Heart right ventricle (tissue), 16 donors: ENCODE measurements at regions not wholly inside any gene's neighbourhood (a gene's known extent, or its start where the extent isn't known, plus 50 kb on each side); places are given as distances from the start of the nearest gene placed in this dataset.

Experiments used
- ATAC-seq, 8 donors: fragments of 200-7000 bp; cut with Tn5 transposase; one replicate each; pipeline ENCODE4 v1.9.1; 2020; ENCODE audit warnings: mild to moderate bottlenecking in 8 of 8, moderate library complexity in 8 of 8, moderate number of reproducible peaks in 1 of 8
- DNase-seq, 2 donors: peaks; one replicate each; pipeline ENCODE4 v3.0.0-alpha.2; 2020
- H3K27ac ChIP-seq, 10 donors: fragments of 200-600 bp; sonication (generic) in 2 of 10; one replicate each; pipeline versions ENCODE4 v1.5.0 to v1.8.0; 2020 to 2022; ENCODE audit warnings: mild to moderate bottlenecking in 3 of 10
- H3K27me3 ChIP-seq, 7 donors: fragments of 200-600 bp; one replicate each; pipeline ENCODE4 v1.8.0; 2021 to 2022; ENCODE audit warnings: mild to moderate bottlenecking in 2 of 7
- H3K36me3 ChIP-seq, 9 donors: fragments of 200-600 bp; sonication (generic) in 1 of 9; one replicate each; pipeline versions ENCODE4 v1.5.0 to v1.8.0; 2020 to 2022; ENCODE audit warnings: mild to moderate bottlenecking in 2 of 9
- H3K4me1 ChIP-seq, 9 donors: fragments of 200-600 bp; sonication (generic) in 1 of 9; one replicate each; pipeline versions ENCODE4 v1.5.0 to v1.8.0; 2020 to 2022; ENCODE audit warnings: mild to moderate bottlenecking in 4 of 9
- H3K4me3 ChIP-seq, 10 donors: fragments of 200-600 bp; sonication (generic) in 2 of 10; one replicate each; pipeline versions ENCODE4 v1.5.0 to v1.8.0; 2020 to 2022; ENCODE audit warnings: mild to moderate bottlenecking in 7 of 10, moderate library complexity in 2 of 10
- H3K9me3 ChIP-seq, 11 donors: fragments of 200-600 bp in 10 of 11; sonication (generic) in 2 of 11; one replicate each; pipeline versions ENCODE4 v1.5.0 to v1.8.0; 2013 to 2022; ENCODE audit warnings: mild to moderate bottlenecking in 2 of 11, control low read depth in 1 of 11, moderate library complexity in 1 of 11
- WGBS, 2 donors: extraction: QIAGEN DNeasy Blood & Tissue Kit; methylation state at CpG; one replicate each; pipeline ENCODE4 v1.1.7; 2013; ENCODE audit warnings: inconsistent platforms in 1 of 2; 5-methylcytosine and 5-hydroxymethylcytosine counted together
- intact Hi-C, 10 donors: fragments of 100-400 bp; cut with DNase I; formaldehyde crosslinking; loops; one replicate each; pipeline versions ENCODE4 v1.11.1 to v1.14.2; 2022
- TF ChIP-seq, protein P1 (sequence below), 9 donors: fragments of 200-600 bp; sonication (generic) in 2 of 9; IDR thresholded peaks; one replicate each; pipeline versions ENCODE4 v1.5.0 to v1.8.0; 2021 to 2022; ENCODE audit warnings: antibody characterized with exemption in 9 of 9, mild to moderate bottlenecking in 5 of 9, moderate library complexity in 1 of 9
- donor health status: Arrhythmogenic right ventricular cardiomyopathy.
- donor health status: ischemic (EF 13 %, LVEDD 7.1; RV severe dilation, severe dysfunction).
- donor health status: healthy with polysubstance abuse.
- donor health status: DM: no; HTN: yes; CAD: no.
- donor health status: DM: no; HTN: no; CAD: no.
- donor health status: ischemic (EF 25% LVEDD 6.9; RV normal size, moderate dysfunction).
- donor health status: ischemic (EF 25% LVEDD 5.7; RV mildly dilated, moderate dysfunction).
- donor health status: healthy.
- donor health status: DM: yes; HTN: yes; CAD: no.
- donor health status: Ischemic cardiomyopathy.
- donor health status: ischemic (EF 35%, LVEDD 5.7; RV mildly dilated, moderate dysfunction).
- donor health status: nonischemic (EF 11% LVEDD 7.7; RV severe dilation, severe dysfunction).
- donor health status: DM: yes; HTN: yes; CAD: no.
- donor health status: PGD.
- donor health status: ischemic (EF 29% LVEDD 5.4; RV normal size, mild dysfunction).
- donor health status: nonischemic (EF 23%, LVEDD 6.1; RV moderate dilation, normal function).

DNA sequence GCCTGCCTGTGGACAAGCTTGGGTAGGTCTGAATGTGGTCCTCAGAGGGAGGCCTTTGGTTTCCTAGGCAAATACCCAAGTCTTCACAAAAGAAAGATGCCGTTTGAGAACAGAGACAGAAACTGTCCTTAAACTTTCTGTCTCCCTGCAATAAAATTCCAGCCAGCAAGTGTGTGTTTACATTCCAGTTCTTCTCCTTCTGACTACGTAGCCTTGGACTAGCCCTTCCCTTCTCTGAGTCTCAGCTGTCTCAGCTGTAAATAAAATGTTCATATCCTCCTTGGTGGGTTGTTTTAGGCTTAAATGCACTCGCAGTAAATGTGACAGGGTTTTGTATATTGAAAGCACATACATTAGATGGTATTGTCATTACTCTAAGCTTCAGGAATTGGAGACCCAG, 561.2 kb upstream of the MKI67 start:
- Histone ChIP-seq H3K27ac (no peak overlapping the region), H3K4me3 (no peak overlapping the region), H3K36me3 (no peaks in the 10 kb centered on the region), H3K27me3 (peaks cover 0 to 31% (median 0%) of the 10 kb centered on the region in 7 donors), H3K4me1 (peaks cover 0 to 5% (median 0%) of the 10 kb centered on the region in 9 donors), H3K9me3 (no peaks in the 10 kb centered on the region)
- intact Hi-C loops: no loop called here
- no peak for ATAC-seq
- DNase-seq: no peak
- WGBS, 2 donors: 80 to 81% methylated on average over 3 of the region's 3 CpGs
- TF ChIP-seq, protein P1, sequence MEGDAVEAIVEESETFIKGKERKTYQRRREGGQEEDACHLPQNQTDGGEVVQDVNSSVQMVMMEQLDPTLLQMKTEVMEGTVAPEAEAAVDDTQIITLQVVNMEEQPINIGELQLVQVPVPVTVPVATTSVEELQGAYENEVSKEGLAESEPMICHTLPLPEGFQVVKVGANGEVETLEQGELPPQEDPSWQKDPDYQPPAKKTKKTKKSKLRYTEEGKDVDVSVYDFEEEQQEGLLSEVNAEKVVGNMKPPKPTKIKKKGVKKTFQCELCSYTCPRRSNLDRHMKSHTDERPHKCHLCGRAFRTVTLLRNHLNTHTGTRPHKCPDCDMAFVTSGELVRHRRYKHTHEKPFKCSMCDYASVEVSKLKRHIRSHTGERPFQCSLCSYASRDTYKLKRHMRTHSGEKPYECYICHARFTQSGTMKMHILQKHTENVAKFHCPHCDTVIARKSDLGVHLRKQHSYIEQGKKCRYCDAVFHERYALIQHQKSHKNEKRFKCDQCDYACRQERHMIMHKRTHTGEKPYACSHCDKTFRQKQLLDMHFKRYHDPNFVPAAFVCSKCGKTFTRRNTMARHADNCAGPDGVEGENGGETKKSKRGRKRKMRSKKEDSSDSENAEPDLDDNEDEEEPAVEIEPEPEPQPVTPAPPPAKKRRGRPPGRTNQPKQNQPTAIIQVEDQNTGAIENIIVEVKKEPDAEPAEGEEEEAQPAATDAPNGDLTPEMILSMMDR (IDR thresholded peaks at IDR 0.05): no peak

DNA sequence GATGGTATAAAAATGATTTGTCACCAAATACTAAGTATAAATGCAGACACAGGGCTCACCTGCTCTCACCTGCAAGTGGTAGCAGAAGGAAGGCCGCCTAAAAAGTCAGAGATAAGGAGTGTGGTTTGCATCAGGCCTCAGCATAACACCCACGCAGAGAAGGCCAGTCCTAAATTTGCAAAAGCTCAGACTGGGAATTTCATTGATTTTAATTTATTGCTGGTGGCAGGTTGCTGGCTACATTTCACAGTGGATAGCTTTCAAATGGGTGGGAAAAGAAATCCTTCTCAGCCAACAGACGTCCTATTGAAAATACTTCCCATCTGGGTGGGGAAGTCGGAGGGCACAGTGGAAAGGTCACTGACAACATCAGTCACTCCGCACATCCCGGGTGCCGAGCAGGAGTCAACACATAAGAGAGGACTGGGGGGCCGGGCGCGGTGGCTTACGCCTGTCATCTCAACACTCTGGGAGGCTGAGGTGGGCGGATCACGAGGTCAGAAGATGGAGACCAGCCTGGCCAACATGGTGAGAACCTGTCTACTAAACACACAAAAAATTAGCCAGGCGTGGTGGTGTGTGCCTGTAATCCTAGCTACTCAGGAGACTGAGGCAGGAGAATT, 561.8 kb upstream of the MKI67 start:
- DNase-seq: no peak
- no peak for ATAC-seq
- H3K9me3 ChIP-seq: no peaks in the 10 kb centered on the region
- TF ChIP-seq, protein P1 (IDR thresholded peaks at IDR 0.05): no peak
- no peaks in the 10 kb centered on the region for H3K36me3 ChIP-seq
- WGBS, 2 donors: 85 to 89% methylated on average over 14 of the region's 14 CpGs
- peaks cover 0 to 5% (median 0%) of the 10 kb centered on the region in 9 donors for H3K4me1 ChIP-seq
- no peak overlapping the region for H3K27ac ChIP-seq
- intact Hi-C loops: no loop called here
- H3K4me3 ChIP-seq: no peak overlapping the region
- peaks cover 0 to 29% (median 0%) of the 10 kb centered on the region in 7 donors for H3K27me3 ChIP-seq

DNA sequence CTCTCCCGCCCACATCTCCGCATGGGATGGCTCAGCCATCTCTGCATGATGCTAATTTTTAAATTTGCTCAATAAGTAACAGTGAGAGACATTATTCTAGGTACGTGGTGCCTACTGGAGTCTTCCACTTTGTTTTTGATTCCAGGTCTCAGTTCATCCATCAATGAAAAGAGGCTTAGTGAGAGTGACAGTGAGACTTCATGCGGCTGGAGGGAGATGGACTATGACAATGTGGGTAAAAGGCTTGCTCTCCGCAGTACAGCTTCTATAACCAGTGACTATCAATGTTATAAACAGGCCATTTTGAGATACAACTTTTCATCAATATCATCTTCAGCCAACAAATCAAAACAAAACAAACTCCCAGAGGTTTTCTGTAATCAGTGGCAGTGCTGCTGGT, 563.4 kb upstream of the MKI67 start:
- ATAC-seq: no peak
- no peaks in the 10 kb centered on the region for H3K4me1 ChIP-seq
- H3K9me3 ChIP-seq: no peaks in the 10 kb centered on the region
- H3K36me3 ChIP-seq: no peaks in the 10 kb centered on the region
- 85 to 87% methylated on average over 5 of the region's 5 CpGs for WGBS, 2 donors
- DNase-seq: no peak
- H3K27me3 ChIP-seq: peaks cover 0 to 37% (median 0%) of the 10 kb centered on the region in 7 donors
- no peak overlapping the region for H3K4me3 ChIP-seq
- no peak overlapping the region for H3K27ac ChIP-seq
- TF ChIP-seq, protein P1 (IDR thresholded peaks at IDR 0.05): no peak
- intact Hi-C loops: no loop called here

DNA sequence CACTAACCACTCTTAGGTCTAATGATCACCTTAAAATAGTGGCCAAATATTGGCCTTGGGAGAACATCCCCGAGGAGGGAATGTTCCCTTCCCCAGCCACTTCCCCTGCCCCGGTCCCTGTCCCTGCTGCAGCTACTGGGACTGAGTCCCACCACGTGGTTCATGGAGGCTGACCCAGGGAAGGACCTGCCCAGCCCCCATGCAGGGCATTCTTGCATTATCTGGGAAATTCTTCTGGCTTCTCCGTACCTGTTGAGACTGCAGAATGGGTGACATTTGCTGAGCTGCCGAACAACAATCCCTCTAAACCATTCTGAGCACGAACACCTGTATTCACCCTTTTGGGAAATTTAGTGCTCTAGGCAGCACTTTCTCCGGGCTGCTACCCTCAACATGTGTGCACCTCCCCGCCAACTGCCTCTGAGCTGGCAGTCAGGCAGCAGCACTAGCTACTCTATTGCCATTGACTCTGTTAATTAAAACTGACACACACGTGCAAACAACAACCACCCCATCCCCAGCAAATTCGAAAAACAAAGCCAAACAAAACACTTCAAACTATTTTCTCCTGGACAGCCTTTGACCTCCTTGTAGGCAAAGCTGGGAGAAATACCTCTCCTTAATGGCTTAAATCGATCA, 567.4 kb upstream of the MKI67 start:
- no peaks in the 10 kb centered on the region for H3K36me3 ChIP-seq
- no peak for ATAC-seq
- H3K27ac ChIP-seq: no peak overlapping the region
- no peaks in the 10 kb centered on the region for H3K4me1 ChIP-seq
- H3K4me3 ChIP-seq: no peak overlapping the region
- H3K27me3 ChIP-seq: peaks cover 0 to 27% (median 14%) of the 10 kb centered on the region in 7 donors
- 65 to 68% methylated on average over 11 of the region's 11 CpGs for WGBS, 2 donors
- TF ChIP-seq, protein P1 (IDR thresholded peaks at IDR 0.05): no peak
- H3K9me3 ChIP-seq: no peaks in the 10 kb centered on the region
- intact Hi-C loops: no loop called here
- DNase-seq: no peak
